T-helper 9 cell (primary cell): ENCODE measurements at regions not wholly inside any gene's neighbourhood (a gene's known extent, or its start where the extent isn't known, plus 50 kb on each side); places are given as distances from the start of the nearest gene placed in this dataset.

Experiments used
- DNase-seq: peaks from one replicate; pipeline ENCODE4 v3.0.0-alpha.2; 2020

DNA sequence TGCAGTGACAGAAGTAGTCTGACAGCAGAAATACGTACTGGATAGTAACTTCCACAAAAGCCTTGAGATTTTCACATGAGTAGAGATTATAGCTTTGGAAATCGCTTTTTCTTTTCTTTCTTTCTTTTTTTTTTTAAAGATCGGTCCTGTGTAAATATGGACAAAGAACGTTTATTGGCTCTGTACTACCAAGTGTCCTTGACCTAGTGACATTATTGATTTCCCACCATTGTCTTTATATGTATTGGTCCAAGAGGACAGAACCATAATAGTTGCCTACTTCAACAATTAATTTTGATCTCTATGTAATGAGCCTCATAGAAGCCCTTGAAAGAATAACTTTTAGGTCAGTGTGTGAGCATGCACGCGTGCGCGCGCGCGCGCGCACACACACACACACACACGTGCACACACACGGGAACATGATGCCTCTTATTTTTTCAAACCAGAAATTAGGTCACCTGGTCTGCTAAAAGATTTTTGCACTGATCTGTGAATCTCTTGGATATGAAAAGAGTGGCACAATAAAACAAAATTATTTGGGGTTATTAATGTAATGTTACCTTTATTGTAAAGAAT is 516.8 kb downstream of the PSAT1 start:
- DNase-seq, result no peak

DNA sequence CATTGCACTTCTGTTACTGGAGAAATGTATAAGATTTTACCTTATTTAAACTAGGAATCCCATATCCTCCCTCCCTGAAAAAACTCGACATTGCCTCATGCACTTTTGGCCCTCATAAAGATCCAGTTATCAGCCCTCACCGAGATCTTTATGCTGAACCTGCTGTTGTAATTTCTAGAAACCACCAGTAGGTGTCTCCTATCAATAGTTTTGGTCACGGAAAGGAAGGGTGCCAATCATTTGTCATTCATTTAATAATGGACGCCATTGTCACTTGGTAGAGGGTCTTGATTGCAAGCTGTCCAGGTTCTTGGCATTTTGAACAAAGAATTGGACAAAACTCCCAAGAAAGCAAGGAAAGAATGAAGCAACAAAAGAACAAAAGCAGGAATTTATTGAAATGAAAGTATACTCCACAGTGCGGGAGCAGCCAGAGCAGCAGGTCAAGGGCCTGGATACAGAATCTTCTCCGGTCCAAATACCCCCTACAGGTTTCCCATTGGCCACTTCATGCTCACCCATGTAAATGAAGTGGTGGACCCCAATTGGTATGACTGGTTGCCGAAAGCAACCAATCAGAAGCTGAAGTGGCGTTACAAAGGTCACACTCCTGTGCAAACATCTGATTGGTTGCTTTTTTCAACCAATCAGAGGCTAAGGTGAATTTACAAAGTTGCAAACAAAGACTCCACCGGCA is 524.3 kb downstream of the PSAT1 start:
- no peak for DNase-seq

DNA sequence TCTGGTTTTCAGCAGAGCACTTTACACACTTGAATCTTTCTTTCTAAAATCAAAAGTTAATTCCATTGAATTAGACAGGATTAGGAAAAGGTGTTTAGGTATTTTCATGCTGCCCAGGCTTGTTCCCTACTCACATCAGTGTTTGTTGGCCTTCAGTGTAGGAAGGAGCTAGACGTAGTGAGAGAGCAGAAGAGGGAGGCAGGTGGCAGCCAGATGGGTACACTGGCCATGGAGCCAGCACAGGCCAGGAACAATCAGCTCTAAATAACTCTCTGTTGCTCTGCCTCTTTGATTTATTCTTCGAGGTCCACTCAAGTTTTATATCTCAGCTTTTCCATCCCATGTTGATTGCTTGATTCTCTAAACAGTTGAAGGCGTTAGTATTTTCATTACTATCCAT is 529.6 kb downstream of the PSAT1 start:
- no peak for DNase-seq

DNA sequence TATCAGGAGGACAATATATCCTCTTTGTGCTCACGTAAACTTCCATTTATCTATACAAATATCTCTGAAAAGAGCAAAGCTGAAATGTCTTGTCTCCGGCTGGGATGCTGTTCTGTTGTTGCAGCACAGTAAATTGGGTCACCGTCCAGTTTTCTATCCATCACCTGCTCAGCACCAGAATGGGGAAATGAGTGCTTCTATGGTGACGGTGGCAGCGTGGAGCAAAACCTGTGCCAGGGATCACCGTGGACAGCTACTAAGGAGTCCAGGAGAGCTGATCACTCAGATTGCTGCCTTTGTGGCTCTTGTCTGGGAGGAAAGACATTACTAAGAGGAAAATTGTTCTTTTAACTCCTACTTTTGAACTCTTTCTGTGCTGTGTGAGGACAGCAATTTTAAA is 531.6 kb downstream of the PSAT1 start:
- no peak for DNase-seq

DNA sequence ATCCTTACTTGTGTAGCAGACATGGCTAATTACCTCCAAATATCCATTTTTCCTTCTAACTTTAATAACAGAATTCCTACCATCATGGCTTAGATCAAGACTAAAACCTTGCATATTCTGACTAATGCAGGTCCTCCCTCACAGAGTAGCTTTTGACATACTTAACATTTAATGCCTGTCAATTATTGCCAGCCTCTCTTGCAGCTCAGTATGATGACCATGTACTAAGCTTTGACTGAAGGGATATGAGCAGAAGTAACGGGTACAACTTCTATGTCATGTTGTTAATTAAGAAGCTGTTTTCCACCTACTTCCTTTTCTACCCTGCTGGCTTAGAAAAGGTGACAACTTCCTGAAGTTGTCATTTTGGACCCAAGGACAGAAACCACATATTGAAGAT is 533.4 kb downstream of the PSAT1 start:
- no peak for DNase-seq

DNA sequence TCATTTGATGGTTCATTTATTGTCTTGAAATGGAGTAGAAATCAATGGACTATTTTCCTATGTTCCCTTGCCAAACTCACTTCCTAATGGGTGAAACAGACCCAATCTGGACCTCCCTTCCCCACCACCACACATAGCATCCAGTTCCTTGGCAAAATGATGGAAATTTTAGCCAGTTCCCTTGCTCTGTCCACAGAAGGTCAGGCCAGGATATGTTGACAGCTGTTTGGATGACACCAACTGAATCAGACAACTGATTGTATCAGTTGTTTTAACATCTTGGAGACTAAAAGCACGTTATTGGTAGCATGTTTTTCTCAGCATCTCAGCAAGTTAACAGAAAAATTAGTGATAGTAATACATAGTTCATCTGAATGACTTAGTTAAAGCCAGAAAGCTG is 534.8 kb downstream of the PSAT1 start:
- no peak for DNase-seq

DNA sequence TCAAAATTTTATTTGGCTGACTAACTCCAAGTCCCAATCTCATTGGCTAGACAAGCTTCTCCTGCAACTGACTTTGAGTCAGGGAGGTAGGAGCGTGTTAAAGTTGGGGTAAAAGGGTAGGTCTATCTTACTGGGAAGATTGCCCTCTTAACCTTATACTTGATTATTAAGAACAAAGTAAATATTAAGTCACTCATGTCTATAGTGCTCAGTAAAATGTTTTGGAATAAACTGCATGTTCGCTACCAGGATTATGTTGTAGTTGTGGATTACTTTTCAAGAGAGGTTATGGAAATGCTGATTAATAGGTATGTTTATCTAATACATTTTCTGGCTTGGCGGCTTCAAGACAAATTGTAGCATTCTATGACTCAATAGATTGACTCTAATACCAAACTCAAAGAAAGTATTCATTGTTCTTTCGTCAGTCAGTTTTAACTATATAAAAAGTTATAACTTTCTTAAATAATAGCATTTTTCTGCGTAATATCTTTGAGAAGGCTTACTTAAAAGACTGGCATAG is 539.1 kb downstream of the PSAT1 start:
- no peak for DNase-seq

DNA sequence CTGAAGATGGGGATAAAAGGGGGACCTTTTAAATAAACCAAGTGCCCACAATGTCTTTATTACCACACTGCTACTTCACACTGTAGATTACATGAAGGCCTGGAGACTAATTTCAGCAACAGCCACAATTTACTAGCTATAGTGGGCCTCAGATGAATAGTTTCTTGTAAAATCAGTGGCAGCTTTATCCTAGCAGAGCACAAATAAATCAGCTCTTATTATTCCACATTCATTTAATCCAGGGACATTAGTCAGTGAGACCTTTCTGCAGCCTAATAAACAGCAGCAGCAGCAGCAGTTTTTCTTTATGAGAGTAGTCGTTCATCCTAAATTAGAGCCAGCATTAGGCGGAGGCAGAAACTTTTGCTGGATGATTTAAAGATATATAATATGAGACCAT is 542.3 kb downstream of the PSAT1 start:
- no peak for DNase-seq

DNA sequence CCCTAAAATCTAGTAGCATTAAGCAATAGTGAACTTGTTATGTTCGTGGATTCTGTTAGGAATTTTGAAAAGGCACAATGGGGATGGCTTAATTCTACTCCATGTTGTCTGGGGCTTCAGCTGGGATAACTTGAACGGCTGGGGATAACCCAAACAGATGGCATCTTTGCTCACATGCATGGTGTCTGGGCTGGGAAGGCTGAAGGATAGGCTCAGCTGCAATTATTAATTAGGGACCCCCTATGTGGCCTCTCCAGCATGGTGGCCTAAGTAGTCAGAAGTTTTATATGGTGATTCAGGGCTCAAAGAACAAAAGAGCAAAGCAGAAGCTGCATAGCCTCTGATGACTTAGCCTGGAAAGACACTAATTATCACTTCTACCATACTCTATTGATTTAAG is 551.1 kb downstream of the PSAT1 start:
- no peak for DNase-seq

DNA sequence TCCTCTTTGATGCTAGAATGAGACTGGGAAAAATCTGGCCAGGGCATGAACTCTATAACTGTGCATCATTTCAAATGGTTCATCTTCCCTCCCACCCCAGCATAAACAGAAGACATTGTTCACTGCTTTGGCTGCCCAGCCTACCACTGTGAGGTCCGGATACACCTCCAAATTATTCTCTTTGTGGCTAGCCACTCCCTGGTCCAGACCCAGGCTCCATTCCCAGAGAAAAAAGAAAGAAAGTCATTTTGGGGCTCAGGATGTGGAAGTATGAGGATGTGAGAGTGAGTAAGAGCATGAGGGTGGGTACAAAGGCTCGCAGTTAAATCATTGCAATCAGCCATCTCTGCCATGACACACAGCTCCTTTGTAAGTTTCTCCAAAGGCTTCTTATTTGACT is 559.2 kb downstream of the PSAT1 start:
- DNase-seq, result no peak

DNA sequence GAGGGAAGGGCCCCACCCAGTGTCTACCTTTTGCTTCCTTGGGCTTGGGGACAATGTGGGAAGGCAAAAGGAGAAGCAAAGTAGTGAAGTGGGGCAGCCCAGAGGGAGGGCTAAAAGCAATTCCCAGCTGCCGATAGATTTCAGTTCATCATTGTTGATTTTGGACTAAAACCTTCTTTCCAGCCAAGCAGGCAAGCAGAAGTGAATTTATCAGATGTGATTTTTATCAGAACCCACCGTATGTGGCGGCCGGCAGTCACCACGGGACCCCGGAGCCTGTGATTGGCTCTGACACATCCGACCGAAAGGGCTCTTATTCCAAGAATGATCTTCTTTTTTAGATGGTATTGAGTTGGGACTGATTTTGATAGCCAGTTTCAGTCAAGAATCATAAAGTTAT is 559.9 kb downstream of the PSAT1 start:
- no peak for DNase-seq

DNA sequence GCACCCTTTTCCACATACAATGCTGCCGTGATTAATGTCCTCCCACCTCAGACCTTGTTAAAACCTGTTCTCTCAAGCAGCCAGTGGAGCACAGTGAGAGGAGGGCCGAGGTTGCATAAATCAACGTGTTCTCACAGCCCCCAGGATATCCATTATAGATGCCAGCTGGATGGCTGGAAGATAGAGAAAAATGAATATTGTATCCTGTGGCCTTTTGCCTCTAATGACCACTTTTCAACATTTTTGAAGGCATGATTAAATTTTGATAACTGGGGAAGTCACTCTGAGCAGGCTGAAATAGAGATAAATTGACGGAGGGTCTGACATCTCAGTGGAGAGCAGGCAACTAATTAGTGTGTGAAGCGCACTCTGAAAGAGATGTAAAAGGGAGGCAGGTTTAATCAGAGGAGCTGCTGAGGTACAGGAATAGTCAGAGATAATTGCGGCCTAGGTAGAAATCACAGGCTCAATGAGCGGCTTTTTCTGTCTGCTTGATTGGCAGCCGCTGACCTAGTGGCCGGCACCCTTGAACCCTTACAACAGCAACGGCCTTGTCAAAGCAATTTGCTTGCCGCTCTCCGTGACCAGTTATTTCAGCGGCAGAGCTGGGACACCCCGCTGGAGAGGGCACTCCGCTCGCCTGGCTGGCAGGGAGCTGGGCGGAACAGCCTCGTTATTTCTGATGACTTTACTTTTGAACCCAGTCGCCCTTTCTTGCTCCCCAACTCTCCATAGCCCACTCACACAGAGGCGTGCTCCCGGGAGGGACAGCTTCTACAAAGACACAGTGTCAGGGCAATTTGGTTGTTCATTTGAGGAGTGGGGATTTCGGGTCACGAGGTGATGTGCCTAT is 560.7 kb downstream of the PSAT1 start:
- no peak for DNase-seq

DNA sequence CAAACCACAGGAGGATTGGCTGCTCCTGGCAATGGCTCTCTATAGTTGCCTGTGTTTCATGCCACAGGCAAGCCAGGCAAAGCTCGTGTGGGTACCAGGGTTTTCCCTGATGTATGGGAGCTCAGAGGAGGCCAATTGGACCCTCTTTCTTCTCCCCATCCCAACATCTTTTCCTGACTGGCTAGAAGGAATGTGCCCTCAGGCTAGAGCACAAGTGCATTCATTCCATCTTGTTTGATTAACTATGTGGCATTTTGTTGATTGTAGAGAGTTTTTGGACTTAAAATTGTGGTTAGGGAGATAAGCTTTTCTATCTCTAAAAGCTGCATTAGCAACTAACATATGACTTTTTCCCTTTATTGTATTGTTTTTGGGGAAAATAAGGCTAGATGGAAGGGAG is 561.3 kb downstream of the PSAT1 start:
- no peak for DNase-seq

DNA sequence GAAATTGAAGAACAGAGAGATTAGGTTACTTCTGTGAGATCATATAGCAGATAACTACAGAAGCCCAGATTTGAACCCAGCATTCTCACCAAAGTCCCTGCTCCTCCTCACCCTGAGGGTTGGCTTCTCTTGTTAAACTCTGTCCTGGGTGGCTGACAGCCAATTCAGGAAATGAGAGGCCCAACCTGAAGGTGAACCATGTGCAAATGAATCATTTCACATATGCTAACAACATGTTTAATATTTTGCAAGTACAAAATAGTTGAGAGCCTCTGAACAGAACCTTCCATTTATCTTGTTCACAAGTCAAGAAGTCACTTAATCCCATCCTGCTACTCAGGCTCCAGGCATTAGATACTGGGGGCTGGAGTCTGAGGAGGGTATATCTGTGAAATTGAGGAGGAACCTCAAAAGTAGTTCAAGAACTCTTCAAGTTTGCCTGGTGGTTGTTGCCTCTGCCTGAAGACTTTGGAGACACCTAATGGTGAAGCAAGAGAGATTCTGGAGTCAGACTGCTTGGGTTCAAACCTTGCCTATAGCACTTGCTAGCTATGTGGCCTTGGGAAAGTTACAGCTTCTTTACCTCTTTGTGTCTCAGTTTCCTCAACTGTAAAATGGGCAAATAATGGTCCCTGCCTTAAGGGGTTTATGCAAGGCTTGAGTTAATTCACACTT is 564.0 kb downstream of the PSAT1 start:
- no peak for DNase-seq

DNA sequence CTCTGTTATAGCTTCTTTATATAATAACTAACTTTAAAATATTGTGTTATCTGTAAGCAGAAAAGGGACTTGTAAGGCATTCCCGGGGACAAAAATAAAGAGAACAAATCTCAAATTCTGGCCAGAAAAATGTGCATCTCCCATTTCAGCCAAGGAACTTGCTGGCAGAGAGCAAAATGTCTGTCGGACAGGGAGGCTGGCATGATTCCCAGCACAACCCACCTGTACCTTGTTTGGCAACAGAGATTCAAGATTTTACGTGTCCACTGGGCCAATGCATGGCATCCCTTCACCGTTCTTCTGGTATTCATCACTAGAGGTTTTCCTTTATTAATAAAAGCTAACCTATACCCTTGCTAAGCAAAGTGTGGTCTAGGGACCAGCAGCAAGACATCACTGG is 566.6 kb downstream of the PSAT1 start:
- DNase-seq, result no peak

DNA sequence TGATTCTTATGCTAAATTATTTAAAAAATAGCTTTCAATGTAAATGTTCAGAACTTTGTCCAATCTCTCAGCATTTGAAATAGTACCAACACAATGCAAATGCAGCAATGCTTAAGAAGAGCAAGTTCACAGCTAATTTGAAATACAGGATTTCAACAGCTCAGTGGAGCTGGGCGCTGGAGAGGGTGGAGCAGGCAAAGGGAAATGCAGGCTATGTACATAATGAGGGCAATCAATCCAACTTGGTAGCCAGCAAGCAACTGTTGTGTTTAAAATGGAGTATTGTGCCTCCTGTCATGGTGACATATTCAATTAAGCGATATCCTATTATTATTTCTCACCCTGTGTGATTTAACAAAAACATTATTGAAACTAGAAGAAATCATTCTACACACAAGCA is 568.8 kb downstream of the PSAT1 start:
- DNase-seq, result no peak

DNA sequence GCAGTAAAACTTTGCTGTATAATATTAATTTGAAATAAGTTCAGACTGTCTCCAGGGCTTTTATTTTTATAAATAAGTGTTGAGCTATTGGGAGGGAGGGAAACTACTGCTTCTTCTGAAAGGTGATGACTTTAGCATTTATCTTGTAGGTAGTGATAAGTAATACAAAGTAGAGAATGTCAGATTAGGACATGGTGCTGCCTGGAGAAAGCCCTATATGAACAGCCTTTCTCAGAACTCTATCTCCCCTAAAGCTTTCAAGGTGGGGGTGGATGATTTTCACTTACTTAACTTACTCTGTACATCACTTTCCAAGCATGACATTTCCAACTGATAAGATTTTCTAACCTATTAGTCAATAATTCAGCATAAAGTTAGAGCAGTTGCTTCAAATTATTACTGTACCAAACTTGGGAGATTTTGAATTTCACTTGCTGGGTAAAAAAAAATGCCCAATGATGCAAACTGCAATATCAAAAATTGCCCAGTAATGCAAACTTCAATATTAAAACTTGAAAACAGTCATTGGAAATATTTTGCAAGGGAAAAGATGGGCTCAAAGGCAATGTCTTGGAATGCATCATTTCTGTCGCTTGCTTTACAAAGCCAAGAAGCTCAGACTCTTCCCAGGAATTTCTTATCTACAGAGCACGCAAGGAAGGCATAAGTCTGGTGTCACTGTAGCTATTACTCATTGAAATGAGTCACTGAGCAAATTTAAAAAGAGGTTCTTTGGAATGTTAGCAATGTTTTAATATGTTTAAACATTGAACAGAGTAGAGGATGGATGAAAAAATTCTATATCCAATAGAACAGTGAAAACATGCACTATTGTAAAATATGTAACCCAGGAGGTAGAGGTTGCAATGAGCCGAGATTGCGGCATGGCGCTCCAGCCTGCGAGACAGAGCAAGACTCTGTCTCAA is 569.5 kb downstream of the PSAT1 start:
- no peak for DNase-seq

DNA sequence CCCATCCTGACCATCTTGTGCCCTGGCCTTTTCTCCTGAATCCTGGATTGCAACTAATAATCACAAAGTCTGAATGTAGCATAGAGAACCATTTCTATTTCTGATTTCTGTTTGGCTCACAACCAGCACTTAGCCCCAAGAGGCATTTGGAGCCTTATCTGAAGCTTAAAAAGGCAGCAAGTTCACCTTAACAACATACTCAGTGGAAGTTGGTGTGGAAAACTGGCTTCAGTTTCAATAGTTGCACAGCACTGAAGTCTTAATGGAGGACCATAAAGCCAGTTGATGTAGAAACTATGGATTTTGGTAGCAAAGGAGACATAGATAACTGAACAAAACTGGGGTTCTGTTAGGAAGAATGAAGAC is 574.1 kb downstream of the PSAT1 start:
- DNase-seq, result no peak

DNA sequence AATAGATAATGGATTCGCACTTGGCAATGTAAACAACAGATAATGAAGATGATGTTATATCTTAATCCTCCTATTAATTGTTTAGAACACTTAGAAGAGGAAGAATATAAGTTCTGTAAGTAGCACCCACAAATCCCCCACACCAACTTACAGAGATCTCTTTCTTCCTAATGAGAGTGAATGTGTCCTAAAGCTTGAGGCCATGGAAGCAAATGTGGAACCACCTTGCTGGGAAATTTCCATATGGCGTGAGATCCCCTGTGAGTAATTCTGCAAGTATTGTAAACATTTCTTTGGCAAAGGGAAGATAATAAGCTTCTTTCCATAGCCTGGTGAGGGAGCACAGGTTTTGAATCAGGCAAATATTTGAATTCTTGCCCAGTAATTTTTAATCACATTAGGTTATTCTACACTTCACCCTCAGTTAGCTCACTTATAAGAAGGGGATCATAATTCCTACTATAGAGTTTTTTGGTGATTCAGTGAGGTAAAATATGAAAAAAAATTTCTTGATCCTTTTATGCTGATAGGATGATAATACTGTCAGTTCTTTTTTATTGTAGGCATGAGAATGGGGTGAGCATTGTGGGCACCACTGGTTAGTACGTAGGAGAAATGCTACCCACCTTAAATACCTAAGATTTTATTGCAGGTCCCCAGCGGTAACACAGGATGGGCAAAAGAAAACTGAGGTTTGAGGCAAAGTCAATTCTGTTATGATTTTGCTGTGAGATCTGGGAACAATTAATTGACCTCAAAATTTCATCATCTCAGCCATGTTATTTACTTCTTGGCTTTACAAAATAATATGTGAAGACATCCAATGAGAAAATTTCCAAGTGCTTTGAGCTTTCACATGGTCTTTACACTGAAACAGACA is 574.8 kb downstream of the PSAT1 start:
- no peak for DNase-seq

DNA sequence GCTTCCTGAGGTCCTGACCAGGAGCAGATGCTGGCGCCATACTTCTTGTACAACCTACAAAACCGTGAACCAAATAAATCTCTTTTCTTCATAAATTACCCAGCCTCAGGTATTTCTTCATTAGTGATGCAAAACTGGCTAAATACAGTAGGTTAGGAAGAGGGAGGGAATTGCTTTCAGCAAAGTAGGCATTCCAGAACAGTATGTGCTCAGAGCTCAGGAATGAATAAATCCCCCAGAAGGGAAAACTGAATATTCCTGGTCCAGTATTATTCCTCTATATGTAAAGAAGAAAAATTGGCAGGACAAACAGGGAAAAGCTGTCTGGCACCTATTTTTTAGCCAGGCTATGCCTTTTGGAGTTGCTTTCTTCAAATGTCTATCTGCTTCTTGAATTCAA is 577.1 kb downstream of the PSAT1 start:
- no peak for DNase-seq
